ENCODE measurements at regions not wholly inside any gene's neighbourhood (a gene's known extent, or its start where the extent isn't known, plus 50 kb on each side); places are given as distances from the start of the nearest gene placed in this dataset.

DNA sequence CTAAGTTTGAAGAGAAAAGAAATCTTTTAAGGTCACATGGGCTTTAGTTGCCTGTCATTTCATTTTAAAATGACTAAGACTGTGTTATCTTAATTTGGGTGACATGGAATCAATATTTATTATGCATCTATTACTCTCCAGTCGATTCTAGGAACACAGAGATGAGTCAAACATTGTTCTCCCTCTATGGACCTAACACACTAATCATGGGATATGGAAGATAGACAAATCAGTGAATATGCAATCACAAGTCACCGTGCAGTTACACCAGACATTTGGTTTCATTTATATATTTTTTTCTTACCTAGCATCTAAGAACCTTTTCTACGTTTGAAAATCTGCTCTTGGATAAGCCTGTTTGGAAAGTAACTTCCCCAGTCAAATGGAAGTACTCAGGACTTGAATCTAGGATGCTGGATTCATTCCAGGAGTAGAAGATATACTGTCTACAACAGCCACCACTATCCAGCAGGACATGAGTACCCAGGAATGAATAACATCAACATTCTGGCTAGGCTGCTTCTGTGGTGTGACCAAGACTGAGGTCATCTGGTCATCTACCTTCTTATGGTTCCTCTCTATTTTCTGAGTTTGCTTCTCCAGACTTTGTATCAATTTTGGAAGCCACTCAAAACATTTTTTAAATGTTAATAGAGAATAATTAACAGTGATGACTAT, 902.9 kb upstream of the LRRN3 start:
- DNase-seq (ENCODE audit: low spot score): no peak
- no peak overlapping the region for H3K4me3 ChIP-seq
- no peak overlapping the region for H3K27ac ChIP-seq
- TF ChIP-seq, protein P1, sequence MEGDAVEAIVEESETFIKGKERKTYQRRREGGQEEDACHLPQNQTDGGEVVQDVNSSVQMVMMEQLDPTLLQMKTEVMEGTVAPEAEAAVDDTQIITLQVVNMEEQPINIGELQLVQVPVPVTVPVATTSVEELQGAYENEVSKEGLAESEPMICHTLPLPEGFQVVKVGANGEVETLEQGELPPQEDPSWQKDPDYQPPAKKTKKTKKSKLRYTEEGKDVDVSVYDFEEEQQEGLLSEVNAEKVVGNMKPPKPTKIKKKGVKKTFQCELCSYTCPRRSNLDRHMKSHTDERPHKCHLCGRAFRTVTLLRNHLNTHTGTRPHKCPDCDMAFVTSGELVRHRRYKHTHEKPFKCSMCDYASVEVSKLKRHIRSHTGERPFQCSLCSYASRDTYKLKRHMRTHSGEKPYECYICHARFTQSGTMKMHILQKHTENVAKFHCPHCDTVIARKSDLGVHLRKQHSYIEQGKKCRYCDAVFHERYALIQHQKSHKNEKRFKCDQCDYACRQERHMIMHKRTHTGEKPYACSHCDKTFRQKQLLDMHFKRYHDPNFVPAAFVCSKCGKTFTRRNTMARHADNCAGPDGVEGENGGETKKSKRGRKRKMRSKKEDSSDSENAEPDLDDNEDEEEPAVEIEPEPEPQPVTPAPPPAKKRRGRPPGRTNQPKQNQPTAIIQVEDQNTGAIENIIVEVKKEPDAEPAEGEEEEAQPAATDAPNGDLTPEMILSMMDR (IDR thresholded peaks at IDR 0.05): no peak

DNA sequence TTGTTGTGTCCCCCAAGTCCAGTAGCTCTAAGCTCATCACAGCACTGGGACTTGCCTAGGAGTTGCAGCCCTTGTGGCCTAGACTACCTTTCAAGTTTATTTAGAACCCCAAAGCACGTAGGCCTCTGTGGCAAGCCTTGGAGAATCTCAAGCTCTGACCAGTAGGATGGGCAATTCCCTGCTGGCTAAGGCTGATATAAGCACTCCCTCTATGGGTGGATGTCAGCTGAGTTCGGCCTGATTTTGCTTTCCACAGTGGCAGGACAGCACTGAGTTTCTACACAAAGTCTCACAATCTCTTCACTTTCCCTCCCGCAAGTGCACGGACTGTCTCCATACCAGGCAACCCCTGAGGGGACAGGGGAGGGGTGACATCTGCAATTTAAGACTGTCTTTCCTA, 886.4 kb upstream of the LRRN3 start:
- TF ChIP-seq, protein P1 (IDR thresholded peaks at IDR 0.05): no peak
- Histone ChIP-seq H3K4me3 (no peak overlapping the region), H3K27ac (no peak overlapping the region)
- DNase-seq (ENCODE audit: low spot score): no peak

DNA sequence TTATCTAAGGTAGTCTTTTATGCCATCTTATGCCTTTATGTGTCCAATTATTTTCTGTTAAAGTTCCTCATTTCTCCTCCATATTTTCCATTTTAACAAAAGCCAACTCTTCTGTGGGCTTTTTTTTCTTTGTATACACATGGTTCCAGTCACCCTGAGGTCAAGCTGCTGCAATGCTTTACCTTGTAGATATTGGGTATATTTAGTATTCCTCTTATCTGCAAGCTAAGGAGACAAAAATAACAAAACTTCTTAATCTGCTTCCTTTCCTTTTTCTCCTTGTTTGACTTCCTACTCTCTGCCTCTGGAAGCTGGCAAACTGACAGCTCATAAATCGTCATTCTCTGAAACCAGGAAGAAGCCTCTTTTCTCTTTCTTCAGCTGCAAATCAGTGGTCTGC, 885.0 kb upstream of the LRRN3 start:
- Histone ChIP-seq H3K4me3 (no peak overlapping the region), H3K27ac (no peak overlapping the region)
- DNase-seq (ENCODE audit: low spot score): no peak
- TF ChIP-seq, protein P1 (IDR thresholded peaks at IDR 0.05): no peak

DNA sequence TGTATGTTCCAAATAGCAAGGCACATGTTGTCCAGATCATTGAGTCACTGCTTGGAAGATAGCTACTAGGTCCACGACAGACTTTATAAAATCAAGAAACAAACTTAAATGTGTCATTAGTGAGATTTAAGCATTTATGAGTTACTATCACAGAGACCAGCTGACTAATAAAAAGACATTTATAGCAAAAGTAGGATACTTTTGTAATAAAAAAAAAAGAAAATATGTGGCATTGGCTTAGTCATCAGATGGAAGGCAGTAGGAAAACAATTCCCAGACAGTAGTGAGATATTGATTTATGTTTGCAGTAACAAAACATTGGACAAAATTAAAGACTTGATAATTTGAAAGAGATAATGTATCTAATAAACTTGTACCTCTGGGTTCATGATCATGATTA, 881.0 kb upstream of the LRRN3 start:
- Histone ChIP-seq H3K27ac (no peak overlapping the region), H3K4me3 (no peak overlapping the region)
- DNase-seq (ENCODE audit: low spot score): no peak
- TF ChIP-seq, protein P1 (IDR thresholded peaks at IDR 0.05): no peak

DNA sequence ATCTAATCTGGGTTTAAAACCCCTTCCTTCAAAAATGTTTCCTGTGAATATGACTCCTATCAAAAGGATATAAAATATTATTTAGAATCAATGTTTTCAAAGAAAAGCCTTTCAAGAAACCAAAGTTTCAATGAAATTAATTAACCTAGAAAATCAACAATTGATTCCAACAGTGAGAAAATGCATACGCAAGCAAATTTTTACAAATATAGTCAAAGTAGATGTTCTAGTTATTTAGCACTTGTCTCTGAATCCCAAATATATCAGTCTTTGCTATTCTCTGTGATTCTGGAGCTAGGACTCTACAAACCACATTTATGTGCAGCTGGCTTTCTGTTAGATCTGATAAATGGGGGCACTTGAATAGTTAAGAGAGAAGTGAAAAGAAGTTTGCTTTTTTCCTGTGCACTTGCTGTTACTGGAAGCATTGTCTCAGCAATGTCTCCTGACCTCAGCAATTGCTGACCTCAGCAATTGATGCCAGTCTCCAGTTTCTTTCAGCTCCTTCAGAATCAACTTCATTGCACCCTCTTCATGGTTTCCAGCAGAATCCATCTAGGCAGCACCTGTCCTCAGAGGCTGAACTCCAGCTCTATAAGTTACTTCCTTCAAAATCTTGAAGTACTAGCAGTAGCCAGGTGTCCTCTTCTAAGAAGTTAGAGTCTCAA, 879.9 kb upstream of the LRRN3 start:
- no peak overlapping the region for H3K27ac ChIP-seq
- H3K4me3 ChIP-seq: no peak overlapping the region
- DNase-seq (ENCODE audit: low spot score): no peak
- TF ChIP-seq, protein P1 (IDR thresholded peaks at IDR 0.05): no peak

DNA sequence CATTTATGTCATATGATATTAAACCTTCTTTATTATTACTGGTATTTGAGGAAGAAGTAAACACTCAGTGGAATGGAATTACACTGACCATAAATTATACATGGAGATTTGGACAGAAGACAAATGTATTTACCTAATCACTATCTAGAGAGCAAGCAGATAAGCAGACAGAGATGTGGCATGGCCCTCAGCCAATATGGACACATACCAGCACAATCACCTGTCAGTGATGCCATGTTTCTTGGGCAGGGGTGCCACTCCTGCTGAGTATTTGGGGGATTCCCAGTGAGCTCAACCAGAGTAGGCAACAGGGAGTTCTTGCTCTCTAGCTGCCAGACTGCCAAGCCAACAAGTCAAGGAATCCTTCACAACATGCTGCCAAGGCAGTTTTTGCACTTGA, 866.3 kb upstream of the LRRN3 start:
- no peak for DNase-seq (ENCODE audit: low spot score)
- Histone ChIP-seq H3K27ac (no peak overlapping the region), H3K4me3 (no peak overlapping the region)
- TF ChIP-seq, protein P1 (IDR thresholded peaks at IDR 0.05): no peak

DNA sequence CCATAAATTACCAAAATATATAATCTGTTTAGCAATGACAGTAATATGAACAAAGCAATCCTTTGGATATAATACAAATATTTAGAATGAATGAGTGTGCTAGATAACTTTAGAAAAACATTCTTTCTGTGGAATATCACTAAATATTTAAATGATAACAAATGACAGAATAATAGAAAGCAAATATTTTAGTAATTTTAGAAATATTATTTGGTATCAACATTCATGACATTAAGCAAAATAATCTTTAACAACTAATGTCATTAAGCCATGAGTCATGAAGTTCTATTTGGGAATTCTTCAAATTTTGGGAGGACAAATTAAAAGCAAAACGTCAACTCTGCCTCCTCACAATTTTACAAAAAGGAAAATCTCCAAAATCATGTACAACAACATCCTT, 844.8 kb upstream of the LRRN3 start:
- DNase-seq (ENCODE audit: low spot score): no peak
- TF ChIP-seq, protein P1 (IDR thresholded peaks at IDR 0.05): no peak
- no peak overlapping the region for H3K27ac ChIP-seq
- H3K4me3 ChIP-seq: no peak overlapping the region
